Erythroblast (primary cell): ENCODE measurements at regions not wholly inside any gene's neighbourhood (a gene's known extent, or its start where the extent isn't known, plus 50 kb on each side); places are given as distances from the start of the nearest gene placed in this dataset.

Source experiments
- DNase-seq, 2 experiments: peaks; one replicate each; lab custom pipeline; 2025; lab: John Stamatoyannopoulos, UW
- GATA1 ChIP-seq: IDR thresholded peaks from 2 replicates; pipeline ENCODE4 v1.6.1; 2011; ENCODE audit warnings: low read depth, mild to moderate bottlenecking, control low read depth, low read length, moderate library complexity
- POLR2A ChIP-seq: IDR thresholded peaks from 2 replicates; pipeline ENCODE4 v1.6.1; 2011; ENCODE audit warnings: mild to moderate bottlenecking, low read length

GRCh38 chr3:35969406-35969805, 330.1 kb downstream of the ARPP21 start:
- TF ChIP-seq POLR2A: no peak
- no peak for TF ChIP-seq GATA1

GRCh38 chr3:35970793-35971192, 331.5 kb downstream of the ARPP21 start:
- no peak for TF ChIP-seq GATA1
- TF ChIP-seq POLR2A: no peak
- DNase-seq: no peak

More at GRCh38 chr3:35969406-35969805, 330.1 kb downstream of the ARPP21 start:
- no peak for DNase-seq

DNA sequence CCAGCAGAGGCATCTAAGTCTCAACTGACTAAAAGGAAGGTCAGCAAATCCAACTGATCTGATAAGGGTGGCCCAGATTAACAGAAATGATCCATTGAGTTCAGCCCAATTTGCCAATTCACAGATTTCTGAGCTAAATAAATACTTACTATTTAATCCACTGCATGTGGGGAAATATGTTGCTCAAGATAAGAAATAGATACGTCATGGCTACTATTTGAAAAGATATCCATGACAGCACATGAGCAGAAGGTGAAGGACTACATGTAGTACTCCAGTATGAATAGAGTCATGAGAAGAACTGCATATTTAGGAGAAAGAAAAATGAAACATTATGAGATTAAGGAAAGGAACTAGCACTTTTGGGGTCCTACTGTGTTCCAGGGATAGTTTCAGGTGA, 332.4 kb downstream of the ARPP21 start:
- no peak for TF ChIP-seq GATA1
- TF ChIP-seq POLR2A: no peak
- DNase-seq: no peak

DNA sequence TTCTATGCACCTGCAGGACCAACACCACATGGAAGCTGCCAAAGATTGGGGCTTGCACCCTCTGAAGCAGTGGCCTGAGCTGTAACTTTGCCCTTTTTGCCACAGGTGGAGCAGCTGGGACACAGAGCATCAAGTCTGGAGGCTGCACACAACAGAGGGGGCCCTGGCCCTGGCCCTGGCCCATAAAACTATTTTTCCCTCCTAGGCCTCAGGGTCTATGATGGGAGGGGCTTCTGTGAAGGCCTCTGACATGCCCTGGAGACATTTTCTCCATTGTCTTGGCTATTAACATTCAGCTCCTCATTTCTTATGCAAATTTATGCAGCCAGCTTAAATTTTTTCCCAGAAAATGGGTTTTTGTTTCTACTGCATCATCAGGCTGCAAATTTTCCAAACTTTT, 335.5 kb downstream of the ARPP21 start:
- no peak for DNase-seq
- no peak for TF ChIP-seq GATA1
- no peak for TF ChIP-seq POLR2A

DNA sequence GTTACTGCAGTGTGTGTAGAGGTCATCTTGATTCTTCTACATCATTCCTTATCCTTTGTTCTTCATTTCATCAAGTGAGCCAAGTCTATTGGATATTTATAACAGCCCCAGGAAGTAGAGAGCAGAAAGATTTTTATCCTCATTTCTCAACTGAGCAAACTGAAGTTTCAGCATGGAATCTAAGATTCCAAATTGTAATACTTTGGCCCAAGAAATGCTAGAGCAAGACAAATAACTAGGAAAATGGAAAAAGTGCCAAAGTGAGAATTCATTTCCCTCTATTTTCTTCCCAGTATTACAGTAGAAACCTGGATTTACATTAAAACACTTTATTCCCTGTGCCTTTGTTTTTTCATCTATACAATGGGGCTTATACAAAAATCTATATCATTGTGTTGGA, 346.8 kb downstream of the ARPP21 start:
- TF ChIP-seq POLR2A: no peak
- no peak for TF ChIP-seq GATA1

GRCh38 chr3:35987386-35987785, 348.1 kb downstream of the ARPP21 start:
- TF ChIP-seq POLR2A (no peak), GATA1 (no peak)
- DNase-seq: no peak

More for the DNA sequence above, 346.8 kb downstream of the ARPP21 start:
- no peak for DNase-seq

DNA sequence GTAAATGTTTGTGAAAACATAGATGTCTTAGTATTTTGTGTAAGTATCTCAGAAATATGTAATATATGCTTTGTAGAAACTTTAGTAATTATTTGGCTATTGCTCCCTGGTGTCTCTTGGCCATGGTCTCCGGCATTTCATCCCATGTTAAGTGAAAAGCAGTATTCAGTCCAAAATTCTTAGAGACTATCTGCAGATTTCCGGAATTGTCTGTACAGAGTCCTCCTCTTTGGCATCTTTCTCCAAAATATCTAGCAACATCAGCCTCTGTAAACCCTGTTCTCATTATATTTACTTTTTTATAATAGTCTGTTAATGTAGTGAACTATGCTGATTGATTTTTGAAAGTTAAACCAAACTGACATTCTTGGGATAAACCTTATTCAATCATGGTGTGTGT, 352.7 kb downstream of the ARPP21 start:
- DNase-seq: no peak
- no peak for TF ChIP-seq GATA1
- TF ChIP-seq POLR2A: no peak

DNA sequence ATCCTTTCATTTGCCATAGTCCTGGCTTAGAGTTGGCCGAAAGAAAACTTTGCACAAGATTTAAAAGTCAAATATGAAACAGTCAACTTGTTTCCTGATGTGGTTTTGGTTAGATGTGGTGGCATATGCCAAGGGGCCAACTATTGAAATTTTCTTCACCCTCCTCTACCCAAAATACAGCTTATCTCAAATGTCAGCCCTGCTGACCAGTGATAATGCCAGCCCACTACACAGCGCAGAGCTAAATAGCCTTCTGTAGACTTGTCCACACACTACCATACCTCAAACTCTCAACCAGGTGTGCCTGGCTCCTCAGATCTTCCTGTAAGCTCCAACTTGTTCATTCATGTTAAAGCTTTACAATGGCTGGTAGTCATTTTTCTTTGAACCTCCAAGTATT, 368.5 kb upstream of the STAC start:
- no peak for DNase-seq
- TF ChIP-seq GATA1: no peak
- no peak for TF ChIP-seq POLR2A

- TF ChIP-seq POLR2A: no peak
- TF ChIP-seq GATA1: no peak
Measured at GRCh38 chr3:36013425-36013824, 366.9 kb upstream of the STAC start.

GRCh38 chr3:36025232-36025631, 355.1 kb upstream of the STAC start:
- TF ChIP-seq GATA1 (no peak), POLR2A (no peak)
- DNase-seq: no peak

More at GRCh38 chr3:36013425-36013824, 366.9 kb upstream of the STAC start:
- DNase-seq: no peak

GRCh38 chr3:36032180-36033047, 347.9 kb upstream of the STAC start:
- DNase-seq: no peak
- TF ChIP-seq POLR2A (no peak), GATA1 (no peak)

DNA sequence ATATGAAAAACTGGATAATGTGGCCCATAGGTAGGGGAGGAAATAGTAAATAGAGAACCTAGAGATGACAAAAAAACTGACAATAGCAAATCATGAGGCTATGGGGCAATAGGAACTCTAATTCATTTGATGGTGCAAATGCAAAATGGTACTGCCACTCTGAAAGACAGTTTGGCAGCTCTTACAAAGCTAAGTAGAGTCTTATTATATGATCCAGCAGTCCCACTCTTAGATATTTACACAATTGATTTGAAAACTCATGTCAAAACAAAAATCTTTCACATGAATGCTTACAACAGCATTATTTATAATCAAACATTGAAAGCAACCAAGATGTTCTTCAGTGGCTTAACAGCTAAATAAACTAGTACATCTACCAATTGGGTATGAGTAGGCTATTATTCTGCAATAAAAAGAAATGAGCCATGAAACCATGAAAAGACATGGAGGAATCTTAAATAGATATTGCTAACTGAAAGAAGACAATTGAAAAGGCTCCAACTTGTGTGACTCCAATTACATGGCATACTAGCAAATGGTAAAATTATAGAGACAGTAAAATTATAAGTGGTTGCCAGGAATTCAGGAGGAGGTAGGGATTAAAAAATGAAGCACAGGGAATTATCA, 321.8 kb upstream of the STAC start:
- DNase-seq: no peak
- TF ChIP-seq GATA1 (no peak), POLR2A (no peak)

GRCh38 chr3:36060950-36061349, 319.4 kb upstream of the STAC start:
- TF ChIP-seq POLR2A (no peak), GATA1 (no peak)
- no peak for DNase-seq

GRCh38 chr3:36063992-36064391, 316.3 kb upstream of the STAC start:
- DNase-seq: no peak
- no peak for TF ChIP-seq GATA1
- TF ChIP-seq POLR2A: no peak

- TF ChIP-seq POLR2A (no peak), GATA1 (no peak)
- no peak for DNase-seq
Measured at GRCh38 chr3:36065321-36065720, 315.0 kb upstream of the STAC start.

DNA sequence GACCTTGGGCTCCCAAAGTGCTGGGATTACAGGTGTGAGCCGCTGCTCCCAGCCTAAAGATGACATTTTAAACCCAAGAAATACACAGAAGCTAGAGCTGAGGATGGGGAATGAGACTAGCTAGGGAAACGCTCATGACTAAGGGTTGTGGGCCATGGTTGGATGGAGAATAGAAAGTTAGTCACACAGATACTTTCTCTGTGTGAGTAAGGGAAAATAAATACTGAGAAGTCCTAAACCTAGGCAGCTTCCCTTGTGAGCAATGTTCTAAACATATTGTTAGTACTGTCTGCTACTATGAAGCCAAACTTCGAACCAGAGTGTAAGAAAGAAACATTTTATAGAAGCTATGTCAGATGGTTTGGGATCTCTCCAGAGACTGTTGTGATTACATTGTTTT, 304.8 kb upstream of the STAC start:
- TF ChIP-seq POLR2A: no peak
- no peak for TF ChIP-seq GATA1
- DNase-seq: no peak
